OCI-LY1 (cell line): ENCODE measurements at regions not wholly inside any gene's neighbourhood (a gene's known extent, or its start where the extent isn't known, plus 50 kb on each side); places are given as distances from the start of the nearest gene placed in this dataset.

ENCODE experiments used
- H2AFZ ChIP-seq: fragments of 200-600 bp; sonication (generic), shearing (Covaris generic); 2 replicates; pipeline ENCODE4 v1.6.0; 2014; ENCODE audit warnings: antibody characterized with exemption, mild to moderate bottlenecking, low read length
- H3F3A ChIP-seq: fragments of 200-600 bp; sonication (generic), shearing (Covaris generic); 2 replicates; pipeline ENCODE4 v1.6.0; 2014; ENCODE audit warnings: mild to moderate bottlenecking, antibody characterized with exemption, low read length, moderate library complexity; ENCODE audit not compliant: insufficient read depth
- H3K27ac ChIP-seq: fragments of 200-600 bp; sonication (generic); 2 replicates; pipeline ENCODE4 v1.5.1; 2014; ENCODE audit warnings: low read length, mixed run types, mild to moderate bottlenecking, low read depth; ENCODE audit not compliant: poor library complexity, severe bottlenecking
- H3K27me3 ChIP-seq: fragments of 200-600 bp; sonication (generic); 2 replicates; pipeline ENCODE4 v1.6.0; 2014; ENCODE audit warnings: antibody characterized with exemption, mild to moderate bottlenecking, low read length, moderate library complexity; ENCODE audit not compliant: insufficient read depth
- H3K36me3 ChIP-seq: fragments of 200-600 bp; sonication (generic); 2 replicates; pipeline ENCODE4 v1.6.1; 2014; ENCODE audit warnings: mild to moderate bottlenecking, antibody characterized with exemption, low read length, moderate library complexity, mixed read lengths; ENCODE audit not compliant: insufficient read depth
- H3K4me1 ChIP-seq: fragments of 200-600 bp; sonication (generic); 2 replicates; pipeline ENCODE4 v1.5.1; 2014; ENCODE audit warnings: mild to moderate bottlenecking, low read length, moderate library complexity; ENCODE audit not compliant: insufficient read depth, severe bottlenecking
- H3K4me2 ChIP-seq: fragments of 200-600 bp; sonication (generic), shearing (Covaris generic); 2 replicates; pipeline ENCODE4 v1.6.1; 2014; ENCODE audit warnings: low read length
- H3K4me3 ChIP-seq: fragments of 200-600 bp; sonication (generic); 2 replicates; pipeline ENCODE4 v1.5.1; 2014; ENCODE audit warnings: low read length, low read depth, mild to moderate bottlenecking, mixed read lengths; ENCODE audit not compliant: poor library complexity, severe bottlenecking
- H3K79me2 ChIP-seq: fragments of 200-600 bp; shearing (Covaris generic); 2 replicates; pipeline ENCODE4 v1.6.1; 2016; ENCODE audit warnings: mixed run types, low read length, mixed read lengths; ENCODE audit not compliant: insufficient read depth
- H3K9ac ChIP-seq: fragments of 200-600 bp; sonication (generic), shearing (Covaris generic); 2 replicates; pipeline ENCODE4 v1.6.1; 2014; ENCODE audit warnings: mild to moderate bottlenecking, low read length, mixed read lengths
- H3K9me2 ChIP-seq: fragments of 200-600 bp; sonication (generic), shearing (Covaris generic); 2 replicates; pipeline ENCODE4 v1.6.1; 2014; ENCODE audit warnings: low read depth, mild to moderate bottlenecking, low read length, mixed read lengths
- H3K9me3 ChIP-seq: fragments of 200-600 bp; shearing (Covaris generic); 2 replicates; pipeline ENCODE4 v1.6.1; 2014; ENCODE audit warnings: low read length, mixed read lengths
- H4K20me1 ChIP-seq: fragments of 200-600 bp; sonication (generic), shearing (Covaris generic); 2 replicates; pipeline ENCODE4 v1.6.0; 2016; ENCODE audit warnings: mild to moderate bottlenecking, low read length; ENCODE audit not compliant: insufficient read depth
- CTCF ChIP-seq: fragments of 200-600 bp; sonication (generic), shearing (Covaris generic); IDR thresholded peaks from 2 replicates; pipeline ENCODE4 v1.5.1; 2017; ENCODE audit warnings: mild to moderate bottlenecking, antibody characterized with exemption, low read length, moderate library complexity, mixed read lengths
- EZH2 ChIP-seq: fragments of 200-600 bp; sonication (generic), shearing (Covaris generic); IDR thresholded peaks from 2 replicates; pipeline ENCODE4 v1.8.0; 2017; ENCODE audit warnings: borderline replicate concordance, mixed run types, mild to moderate bottlenecking, antibody characterized with exemption, low read length, moderate library complexity, mixed read lengths

GRCh38 chr21:35281956-35282355 is 232.9 kb upstream of the RUNX1 start:
- Histone ChIP-seq H4K20me1 (no peaks in the 10 kb centered on the region), H3K4me1 (peaks cover 15% of the 10 kb centered on the region), H3K36me3 (no peaks in the 10 kb centered on the region), H3K79me2 (no peaks in the 10 kb centered on the region), H3K9ac (no peak overlapping the region), H2AFZ (no peak overlapping the region), H3K4me2 (no peak overlapping the region), H3K4me3 (no peak overlapping the region), H3F3A (no peaks in the 10 kb centered on the region), H3K27me3 (no peaks in the 10 kb centered on the region), H3K27ac (no peak overlapping the region), H3K9me3 (no peaks in the 10 kb centered on the region), H3K9me2 (no peaks in the 10 kb centered on the region)
- TF ChIP-seq CTCF (no peak), EZH2 (no peak)

- TF ChIP-seq EZH2 = no peak
- no peak for TF ChIP-seq CTCF
- no peak overlapping the region for H3K27ac ChIP-seq
- peaks cover 23% of the 10 kb centered on the region for H3K4me1 ChIP-seq
- no peaks in the 10 kb centered on the region for H3K79me2 ChIP-seq
- H3K36me3 ChIP-seq = no peaks in the 10 kb centered on the region
- no peaks in the 10 kb centered on the region for H3K9me2 ChIP-seq
- no peak overlapping the region for H3K4me2 ChIP-seq
- no peaks in the 10 kb centered on the region for H3K9me3 ChIP-seq
- H2AFZ ChIP-seq = no peak overlapping the region
- H3F3A ChIP-seq = no peaks in the 10 kb centered on the region
- no peaks in the 10 kb centered on the region for H3K27me3 ChIP-seq
- H3K9ac ChIP-seq = no peak overlapping the region
- no peak overlapping the region for H3K4me3 ChIP-seq
- H4K20me1 ChIP-seq = no peaks in the 10 kb centered on the region
Observed at GRCh38 chr21:35280231-35280630, 231.1 kb upstream of the RUNX1 start.

- peaks cover 23% of the 10 kb centered on the region for H3K4me1 ChIP-seq
- H3K9me2 ChIP-seq = no peaks in the 10 kb centered on the region
- H3K27me3 ChIP-seq = no peaks in the 10 kb centered on the region
- no peaks in the 10 kb centered on the region for H3F3A ChIP-seq
- no peaks in the 10 kb centered on the region for H3K36me3 ChIP-seq
- no peak overlapping the region for H3K4me2 ChIP-seq
- no peak overlapping the region for H3K4me3 ChIP-seq
- H3K9ac ChIP-seq = no peak overlapping the region
- no peak for TF ChIP-seq EZH2
- TF ChIP-seq CTCF = no peak
- H4K20me1 ChIP-seq = no peaks in the 10 kb centered on the region
- no peak overlapping the region for H2AFZ ChIP-seq
- 0 out of 2 replicates have a peak, but pooled peaks cover 3% of the 10 kb centered on the region for H3K9me3 ChIP-seq
- no peaks in the 10 kb centered on the region for H3K79me2 ChIP-seq
- H3K27ac ChIP-seq = no peak overlapping the region
Observed at GRCh38 chr21:35275776-35276175, 226.7 kb upstream of the RUNX1 start.
